Lower lobe of right lung (tissue), 2 donors: ENCODE measurements at regions not wholly inside any gene's neighbourhood (a gene's known extent, or its start where the extent isn't known, plus 50 kb on each side); places are given as distances from the start of the nearest gene placed in this dataset.

ENCODE experiments used
- ATAC-seq, 2 donors: fragments of 200-7000 bp; cut with Tn5 transposase; one replicate each; pipeline ENCODE4 v1.9.1; 2020 to 2022; ENCODE audit warnings: mild to moderate bottlenecking in 2 of 2, moderate library complexity in 2 of 2
- DNase-seq: peaks from one replicate; pipeline ENCODE4 v3.0.0-alpha.2; 2020
- H3K27ac ChIP-seq: fragments of 200-600 bp; one replicate; pipeline ENCODE4 v1.8.0; 2022
- H3K27me3 ChIP-seq: fragments of 200-600 bp; one replicate; pipeline ENCODE4 v1.8.0; 2022; ENCODE audit warnings: low read depth
- H3K36me3 ChIP-seq: fragments of 200-600 bp; one replicate; pipeline ENCODE4 v1.8.0; 2022; ENCODE audit warnings: mild to moderate bottlenecking
- H3K4me1 ChIP-seq: fragments of 200-600 bp; one replicate; pipeline ENCODE4 v1.8.0; 2022
- H3K4me3 ChIP-seq: fragments of 200-600 bp; one replicate; pipeline ENCODE4 v1.8.0; 2022; ENCODE audit warnings: mild to moderate bottlenecking
- H3K9me3 ChIP-seq: fragments of 200-600 bp; one replicate; pipeline ENCODE4 v1.8.0; 2022
- CTCF ChIP-seq: fragments of 200-600 bp; IDR thresholded peaks from one replicate; pipeline ENCODE4 v1.8.0; 2022; ENCODE audit warnings: antibody characterized with exemption, mild to moderate bottlenecking
- intact Hi-C: fragments of 100-400 bp; cut with DNase I; formaldehyde crosslinking; loops from one replicate; pipeline ENCODE4 v1.11.0; 2022
- donor health status: DM: no; HTN: yes; CAD: no; lungs with severe emphysema.

- H3K4me1 ChIP-seq, result no peaks in the 10 kb centered on the region
- TF ChIP-seq CTCF, result no peak
- H3K9me3 ChIP-seq, result no peaks in the 10 kb centered on the region
- no peaks in the 10 kb centered on the region for H3K36me3 ChIP-seq
- no peaks in the 10 kb centered on the region for H3K27me3 ChIP-seq
- DNase-seq (no peak), ATAC-seq (no peak)
- no peak overlapping the region for H3K27ac ChIP-seq
- intact Hi-C loops, result no loop called here
- H3K4me3 ChIP-seq, result no peak overlapping the region
These were observed 158.0 kb upstream of the RAB6C start for GRCh38 chr2:129821445-129821844.

GRCh38 chr2:129823044-129823443, 156.4 kb upstream of the RAB6C start:
- Histone ChIP-seq H3K9me3 (no peaks in the 10 kb centered on the region), H3K36me3 (no peaks in the 10 kb centered on the region), H3K4me1 (no peaks in the 10 kb centered on the region), H3K27me3 (no peaks in the 10 kb centered on the region), H3K4me3 (no peak overlapping the region), H3K27ac (no peak overlapping the region)
- no peak for DNase-seq
- intact Hi-C loops, result no loop called here
- no peak for TF ChIP-seq CTCF
- no peak for ATAC-seq

- no peak for DNase-seq
These were observed 152.0 kb upstream of the RAB6C start for GRCh38 chr2:129827311-129828090.

GRCh38 chr2:129828792-129829191, 150.7 kb upstream of the RAB6C start:
- intact Hi-C loops, result no loop called here
- ATAC-seq, result no peak
- no peak overlapping the region for H3K4me3 ChIP-seq
- H3K27me3 ChIP-seq, result no peaks in the 10 kb centered on the region
- H3K9me3 ChIP-seq, result peaks cover 5% of the 10 kb centered on the region
- TF ChIP-seq CTCF, result no peak
- H3K36me3 ChIP-seq, result no peaks in the 10 kb centered on the region
- H3K4me1 ChIP-seq, result no peaks in the 10 kb centered on the region
- H3K27ac ChIP-seq, result no peak overlapping the region
- DNase-seq, result no peak

More at GRCh38 chr2:129827311-129828090, 152.0 kb upstream of the RAB6C start:
- no peak for TF ChIP-seq CTCF
- peak in 1 of 2 donors; percentile 52 for ATAC-seq
- Histone ChIP-seq H3K9me3 (peaks cover 5% of the 10 kb centered on the region), H3K27me3 (no peaks in the 10 kb centered on the region), H3K4me3 (no peak overlapping the region), H3K27ac (no peak overlapping the region), H3K36me3 (no peaks in the 10 kb centered on the region), H3K4me1 (no peaks in the 10 kb centered on the region)
- intact Hi-C loops, result no loop called here

GRCh38 chr2:129829588-129829987, 149.9 kb upstream of the RAB6C start:
- H3K27me3 ChIP-seq, result no peaks in the 10 kb centered on the region
- H3K36me3 ChIP-seq, result no peaks in the 10 kb centered on the region
- TF ChIP-seq CTCF, result no peak
- ATAC-seq (no peak), DNase-seq (no peak)
- H3K27ac ChIP-seq, result no peak overlapping the region
- intact Hi-C loops, result no loop called here
- peaks cover 5% of the 10 kb centered on the region for H3K9me3 ChIP-seq
- H3K4me1 ChIP-seq, result no peaks in the 10 kb centered on the region
- no peak overlapping the region for H3K4me3 ChIP-seq
